ENCODE measurements at regions not wholly inside any gene's neighbourhood (a gene's known extent, or its start where the extent isn't known, plus 50 kb on each side); places are given as distances from the start of the nearest gene placed in this dataset.
A peak's percentile ranks its signal among the peaks of the same experiment; 100 is the strongest.
"Not testable (repeated sequence)": the region's sequence is repeated elsewhere in the genome, so short reads cannot be mapped to it uniquely, and the experiment has no call there.

DNA sequence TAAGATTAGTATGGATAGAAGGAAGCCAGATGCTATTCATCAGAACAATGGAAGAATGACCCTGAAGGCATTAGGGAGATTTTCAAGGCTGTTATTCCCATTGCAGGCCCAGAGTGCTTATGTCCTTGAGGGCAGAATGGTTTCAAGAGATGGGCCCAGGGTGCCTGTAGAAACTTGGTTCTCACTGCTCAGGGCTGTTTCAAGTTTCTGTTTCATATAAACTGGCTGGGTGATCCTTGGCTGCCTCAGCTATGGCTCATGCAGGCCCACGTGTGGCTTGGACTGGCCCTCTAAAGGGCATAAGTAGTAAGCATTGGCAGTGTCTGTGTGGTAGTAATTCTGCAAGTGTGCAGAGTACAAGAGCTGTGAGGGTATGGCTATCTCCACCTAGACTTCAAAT lies 540.9 kb upstream of the MAN1A1 start:
- no peak for DNase-seq (ENCODE audit: low spot score)

GRCh38 chr6:119887666-119888065 lies 538.1 kb upstream of the MAN1A1 start:
- DNase-seq (ENCODE audit: low spot score): no peak

- no peak for DNase-seq (ENCODE audit: low spot score)
These were observed 531.9 kb upstream of the MAN1A1 start for GRCh38 chr6:119881416-119881815.

- DNase-seq (ENCODE audit: low spot score): no peak
These were observed 531.3 kb upstream of the MAN1A1 start for GRCh38 chr6:119880840-119881239.

- DNase-seq (ENCODE audit: low spot score): no peak
These were observed 530.2 kb upstream of the MAN1A1 start for GRCh38 chr6:119879731-119880130.

- DNase-seq (ENCODE audit: low spot score): no peak
These were observed 524.8 kb upstream of the MAN1A1 start for GRCh38 chr6:119874381-119874780.

DNA sequence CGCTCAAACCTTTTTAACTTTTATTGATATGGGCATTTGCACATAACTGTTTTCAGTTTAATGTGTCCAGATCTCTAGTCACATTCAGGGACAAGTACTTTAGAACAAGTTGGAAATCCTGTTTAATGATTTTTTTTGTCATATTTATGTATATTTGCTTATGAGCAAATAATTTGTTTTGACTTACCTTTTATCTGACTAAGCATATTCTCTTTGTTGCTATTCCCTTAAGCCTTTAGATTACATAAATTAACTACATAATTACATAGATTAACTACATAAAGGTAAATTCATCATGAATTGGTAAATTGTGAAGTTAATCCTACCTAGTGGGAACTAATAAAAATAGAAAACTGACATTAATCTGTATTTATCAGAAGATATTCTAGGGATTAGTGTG lies 523.5 kb upstream of the MAN1A1 start:
- no peak for DNase-seq (ENCODE audit: low spot score)

GRCh38 chr6:119871520-119871919 lies 522.0 kb upstream of the MAN1A1 start:
- no peak for DNase-seq (ENCODE audit: low spot score)

DNA sequence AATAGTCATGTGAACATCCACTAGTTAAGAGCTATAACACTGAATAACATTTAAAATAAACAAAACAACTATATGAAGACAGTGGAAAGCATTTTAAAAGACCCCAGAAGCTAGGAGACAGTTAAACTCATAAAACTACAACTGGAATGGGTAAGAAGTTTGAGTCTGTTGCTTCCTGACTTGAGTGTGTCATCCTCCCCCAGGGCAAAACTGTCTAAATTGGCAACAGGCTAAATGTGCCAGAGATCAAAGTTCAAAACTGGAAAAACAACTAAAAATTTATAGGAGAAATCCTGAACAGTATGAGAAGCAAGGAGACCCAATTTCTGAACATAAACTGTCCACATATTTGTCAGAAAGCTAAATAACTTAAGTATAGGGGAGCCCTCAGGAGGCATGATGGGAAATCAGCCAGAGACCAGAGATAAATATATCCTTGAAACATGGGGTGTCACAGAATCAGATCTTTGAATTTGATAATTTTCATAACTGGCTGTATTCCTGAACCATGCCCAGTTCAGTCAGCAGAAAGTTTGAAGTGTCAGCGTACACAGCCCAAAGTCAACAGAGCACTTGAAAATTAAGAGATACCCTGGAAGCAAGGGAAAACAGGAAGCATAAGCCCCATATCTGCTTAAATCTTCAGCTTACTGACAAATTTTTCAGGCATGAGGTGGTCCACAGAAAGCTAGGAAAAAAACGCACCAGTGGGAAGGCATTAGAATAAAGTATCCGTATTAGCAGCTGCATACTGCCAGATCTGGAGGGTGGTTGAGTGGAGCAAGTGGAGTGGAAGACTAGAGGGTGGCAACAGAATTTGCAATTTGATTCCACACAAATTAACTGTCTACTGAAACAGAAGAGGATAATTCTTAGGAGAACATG lies 516.1 kb upstream of the MAN1A1 start:
- DNase-seq (ENCODE audit: low spot score): no peak

DNA sequence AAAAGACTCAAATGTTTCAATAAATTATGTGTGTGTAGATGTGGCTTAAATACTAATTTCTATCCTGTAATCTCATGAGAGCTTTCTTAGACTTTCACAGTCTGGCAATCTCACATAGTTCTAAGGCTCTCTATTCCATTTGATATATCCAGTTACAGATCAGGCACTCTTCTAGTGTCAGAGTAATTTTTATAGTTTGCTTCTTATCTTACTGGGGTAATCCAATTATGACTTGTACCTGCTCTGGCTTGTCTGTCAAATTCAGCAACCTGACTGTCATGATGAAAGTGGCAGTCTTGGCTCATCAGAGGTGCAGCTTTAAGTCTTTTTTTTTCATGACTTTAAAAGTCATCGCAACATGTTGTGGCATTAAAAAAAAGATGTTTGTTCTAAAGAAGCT lies 513.2 kb upstream of the MAN1A1 start:
- no peak for DNase-seq (ENCODE audit: low spot score)

- DNase-seq (ENCODE audit: low spot score): no peak
These were observed 509.3 kb upstream of the MAN1A1 start for GRCh38 chr6:119858901-119859300.

DNA sequence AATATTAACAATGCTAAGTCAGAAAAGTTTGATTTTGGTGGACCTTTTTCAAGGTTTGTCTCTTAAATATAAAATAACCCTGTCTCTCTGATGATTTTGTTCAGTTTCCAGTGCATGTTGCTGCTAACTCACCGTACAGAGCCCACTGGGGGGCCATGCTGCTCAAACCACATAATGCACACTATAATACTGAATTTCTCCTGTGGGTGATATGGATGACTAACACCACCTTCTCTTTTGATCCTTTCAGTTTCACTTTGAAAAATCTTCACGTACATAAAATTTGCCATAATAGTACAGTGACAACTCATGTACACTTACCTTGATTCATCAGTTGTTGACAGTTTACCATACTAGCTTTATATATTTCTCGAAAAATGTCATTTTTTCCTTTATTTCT lies 506.6 kb upstream of the MAN1A1 start:
- no peak for DNase-seq (ENCODE audit: low spot score)

DNA sequence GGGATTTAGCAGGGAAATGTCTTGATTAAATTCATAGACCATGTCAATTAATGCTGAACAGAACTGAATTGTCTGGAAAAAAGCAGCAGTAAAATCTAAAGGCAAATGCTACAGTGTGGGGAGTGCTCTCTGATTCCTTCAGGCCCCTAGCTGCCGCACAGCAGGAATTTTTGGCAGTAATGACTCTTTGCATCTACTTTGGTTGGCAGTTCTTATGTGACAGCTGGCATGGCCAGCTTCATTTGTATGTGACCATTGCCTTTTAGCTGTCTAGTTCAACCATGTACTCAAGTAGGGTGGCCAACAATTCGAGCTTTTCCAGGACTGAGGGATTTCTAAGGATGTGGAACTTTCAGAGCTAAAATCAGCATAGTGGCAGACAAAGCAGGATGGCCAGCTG lies 499.1 kb upstream of the MAN1A1 start:
- DNase-seq (ENCODE audit: low spot score): no peak

GRCh38 chr6:119845161-119845560 lies 495.6 kb upstream of the MAN1A1 start:
- no peak for DNase-seq (ENCODE audit: low spot score)

GRCh38 chr6:119844387-119844786 lies 494.8 kb upstream of the MAN1A1 start:
- DNase-seq (ENCODE audit: low spot score): no peak

DNA sequence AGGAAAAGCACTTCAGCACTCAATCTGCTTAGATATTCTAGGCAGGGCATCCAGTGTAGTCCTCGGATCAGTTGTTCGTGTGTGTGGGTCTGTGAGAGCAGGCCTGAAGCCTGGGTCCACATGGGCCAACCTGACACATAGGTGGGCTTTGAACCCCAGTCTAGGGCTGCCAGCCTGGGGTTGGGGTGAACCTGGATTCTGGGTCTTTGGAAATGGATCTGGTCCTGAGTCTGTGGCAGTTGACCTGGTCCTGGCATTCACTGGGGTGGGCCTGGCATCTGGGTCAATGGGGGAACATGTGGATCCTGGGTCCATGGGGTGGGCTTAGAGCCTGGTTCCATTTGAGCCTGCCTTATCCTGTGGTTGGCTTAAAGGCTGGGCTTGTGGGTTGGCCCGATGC lies 492.6 kb upstream of the MAN1A1 start:
- DNase-seq (ENCODE audit: low spot score): no peak

DNA sequence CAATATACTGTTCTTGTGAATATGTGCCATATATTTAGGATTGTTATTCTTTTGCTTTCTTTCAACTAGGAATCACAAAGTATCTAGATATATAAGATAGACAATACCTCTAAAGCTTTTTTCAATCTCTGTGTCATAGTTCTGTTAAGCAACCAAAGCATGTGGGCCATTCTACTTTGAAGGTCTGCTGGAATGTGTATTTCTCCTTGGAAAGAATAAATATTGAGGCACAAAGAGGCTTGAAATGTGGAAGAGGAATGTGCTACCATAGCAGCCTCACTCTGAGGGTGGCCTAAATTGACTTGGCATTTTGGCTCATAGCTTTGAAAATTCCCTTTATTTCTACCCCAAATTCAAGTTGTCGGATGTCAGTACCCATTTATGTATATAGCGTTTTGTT lies 488.5 kb upstream of the MAN1A1 start:
- DNase-seq (ENCODE audit: low spot score): no peak

- no peak for DNase-seq (ENCODE audit: low spot score)
These were observed 484.9 kb upstream of the MAN1A1 start for GRCh38 chr6:119834418-119834817.

- DNase-seq (ENCODE audit: low spot score): no peak
These were observed 482.9 kb upstream of the MAN1A1 start for GRCh38 chr6:119832411-119832810.

DNA sequence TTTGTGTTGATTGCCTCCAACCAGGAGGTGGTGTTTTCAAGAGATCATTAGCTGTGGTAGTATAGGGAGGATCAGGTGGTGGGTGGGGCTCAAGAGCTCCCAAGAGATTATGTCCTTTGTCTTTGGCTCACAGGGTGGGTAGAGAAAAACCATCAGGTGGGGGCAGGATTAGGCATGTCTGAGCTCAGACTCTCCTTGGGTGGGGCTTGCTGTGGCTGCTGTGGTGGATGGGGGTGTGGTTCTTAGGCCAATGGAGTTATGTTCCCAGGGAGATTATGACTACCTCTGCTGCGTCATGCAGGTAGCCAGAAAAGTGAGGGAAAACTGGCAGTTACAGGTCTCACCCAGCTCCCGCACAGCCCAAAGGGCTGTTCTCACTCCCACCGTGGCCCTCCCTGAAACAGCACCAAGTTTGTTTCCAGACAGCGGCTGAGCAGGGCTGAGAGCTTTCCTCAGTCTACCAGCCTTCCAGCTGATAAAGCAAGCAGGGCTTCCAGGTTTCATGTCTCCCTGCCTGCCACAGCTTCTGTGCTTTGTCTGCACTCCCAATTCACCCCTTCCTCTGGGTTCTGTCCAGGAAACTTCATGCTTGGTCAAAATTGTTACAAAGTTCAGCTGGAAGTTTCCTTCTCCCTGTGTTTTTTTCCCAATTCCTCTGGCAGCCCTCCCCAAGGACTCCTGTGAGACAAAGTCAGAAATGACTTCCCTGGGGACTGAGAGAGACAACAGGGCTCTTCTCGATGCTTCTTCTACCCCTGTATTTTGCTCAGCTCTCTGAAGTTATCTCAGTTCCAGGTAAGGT lies 481.1 kb upstream of the MAN1A1 start:
- peak; percentile 42 for DNase-seq (ENCODE audit: low spot score)

DNA sequence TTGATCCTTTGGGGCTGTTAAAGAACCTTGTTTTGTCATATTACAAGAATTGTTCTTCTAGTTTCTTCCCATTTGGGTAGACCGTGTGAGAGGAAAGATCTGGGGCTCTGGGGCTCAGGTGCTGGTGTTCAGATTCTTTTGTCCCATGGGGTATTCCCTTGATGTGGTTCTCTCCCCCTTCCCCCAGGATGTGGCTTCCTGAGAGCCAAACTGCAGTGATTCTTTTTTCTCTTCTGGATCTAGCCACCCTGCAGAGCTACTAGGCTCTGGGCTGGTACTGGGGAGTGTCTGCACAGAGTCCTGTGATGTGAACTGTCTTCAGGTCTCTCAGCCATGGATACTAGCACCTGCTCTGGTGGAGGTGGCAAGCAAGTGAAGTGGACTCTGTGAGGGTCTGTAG lies 480.5 kb upstream of the MAN1A1 start:
- no peak for DNase-seq (ENCODE audit: low spot score)

DNA sequence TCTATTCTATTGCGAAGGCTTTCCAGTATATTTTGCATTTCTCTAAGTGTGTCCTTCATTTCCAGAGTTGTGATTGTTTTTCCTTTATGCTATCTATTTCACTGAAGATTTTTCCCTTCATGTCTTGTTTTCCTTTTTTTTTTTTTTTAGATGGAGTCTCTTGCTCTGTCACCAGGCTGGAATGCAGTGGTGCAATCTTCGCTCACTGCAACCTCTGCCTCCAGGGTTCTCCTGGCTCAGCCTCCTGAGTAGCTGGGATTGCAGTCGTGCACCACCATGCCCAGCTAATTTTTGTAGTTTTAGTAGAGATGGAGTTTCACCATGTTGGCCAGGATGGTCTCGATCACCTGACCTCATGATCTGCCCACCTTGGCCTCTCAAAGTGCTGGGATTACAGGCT lies 479.9 kb upstream of the MAN1A1 start:
- DNase-seq (ENCODE audit: low spot score): not testable (repeated sequence)

GRCh38 chr6:119829006-119829405 lies 479.4 kb upstream of the MAN1A1 start:
- no peak for DNase-seq (ENCODE audit: low spot score)

All from ureter (tissue), 1 donor.